ENCODE measurements at regions not wholly inside any gene's neighbourhood (a gene's known extent, or its start where the extent isn't known, plus 50 kb on each side); places are given as distances from the start of the nearest gene placed in this dataset.

GRCh38 chr11:121716060-121716459 lies 263.3 kb upstream of the SORL1-AS1 start:
- TF ChIP-seq, protein P1, sequence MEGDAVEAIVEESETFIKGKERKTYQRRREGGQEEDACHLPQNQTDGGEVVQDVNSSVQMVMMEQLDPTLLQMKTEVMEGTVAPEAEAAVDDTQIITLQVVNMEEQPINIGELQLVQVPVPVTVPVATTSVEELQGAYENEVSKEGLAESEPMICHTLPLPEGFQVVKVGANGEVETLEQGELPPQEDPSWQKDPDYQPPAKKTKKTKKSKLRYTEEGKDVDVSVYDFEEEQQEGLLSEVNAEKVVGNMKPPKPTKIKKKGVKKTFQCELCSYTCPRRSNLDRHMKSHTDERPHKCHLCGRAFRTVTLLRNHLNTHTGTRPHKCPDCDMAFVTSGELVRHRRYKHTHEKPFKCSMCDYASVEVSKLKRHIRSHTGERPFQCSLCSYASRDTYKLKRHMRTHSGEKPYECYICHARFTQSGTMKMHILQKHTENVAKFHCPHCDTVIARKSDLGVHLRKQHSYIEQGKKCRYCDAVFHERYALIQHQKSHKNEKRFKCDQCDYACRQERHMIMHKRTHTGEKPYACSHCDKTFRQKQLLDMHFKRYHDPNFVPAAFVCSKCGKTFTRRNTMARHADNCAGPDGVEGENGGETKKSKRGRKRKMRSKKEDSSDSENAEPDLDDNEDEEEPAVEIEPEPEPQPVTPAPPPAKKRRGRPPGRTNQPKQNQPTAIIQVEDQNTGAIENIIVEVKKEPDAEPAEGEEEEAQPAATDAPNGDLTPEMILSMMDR (IDR thresholded peaks at IDR 0.05): no peak
- TF ChIP-seq POLR2A (IDR thresholded peaks at IDR 0.05): no peak

All from lower leg skin (tissue), 3 donors.